Testis (tissue), 2 donors: ENCODE measurements at regions not wholly inside any gene's neighbourhood (a gene's known extent, or its start where the extent isn't known, plus 50 kb on each side); places are given as distances from the start of the nearest gene placed in this dataset.

Experiments used
- POLR2A ChIP-seq: fragments of 450-650 bp; IDR thresholded peaks from one replicate; pipeline ENCODE4 v1.6.1; 2017; ENCODE audit warnings: antibody characterized with exemption, mild to moderate bottlenecking, moderate library complexity
- TF ChIP-seq, protein P1 (sequence below), 3 experiments: fragments of 450-650 bp in 2 of 3; fragments of 200-600 bp in 1 of 3; sonication (generic) in 1 of 3; IDR thresholded peaks; one replicate each; pipeline ENCODE4 v1.5.1; 2016 to 2019; ENCODE audit warnings: antibody characterized with exemption in 3 of 3, mild to moderate bottlenecking in 2 of 3, moderate library complexity in 1 of 3

DNA sequence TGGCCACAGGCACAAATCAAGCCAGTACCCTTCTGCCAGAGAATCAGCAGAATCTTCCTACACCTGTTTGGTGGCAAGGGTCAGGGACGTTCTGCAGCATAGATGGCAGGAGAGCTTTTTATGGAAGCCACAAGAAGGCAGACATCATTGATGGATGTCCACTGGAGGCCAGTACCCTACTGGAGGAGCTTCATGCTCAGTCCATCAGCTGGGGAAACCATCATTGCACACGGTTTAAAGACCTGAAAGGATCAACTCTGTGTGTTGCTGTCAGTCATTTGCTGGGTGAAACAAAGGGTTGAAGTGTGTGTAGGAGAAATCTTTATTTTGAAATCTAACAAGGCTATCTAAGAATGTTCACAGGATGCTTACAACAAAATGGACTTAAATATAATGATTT, 158.9 kb upstream of the SASH1 start:
- TF ChIP-seq POLR2A: no peak
- TF ChIP-seq, protein P1, sequence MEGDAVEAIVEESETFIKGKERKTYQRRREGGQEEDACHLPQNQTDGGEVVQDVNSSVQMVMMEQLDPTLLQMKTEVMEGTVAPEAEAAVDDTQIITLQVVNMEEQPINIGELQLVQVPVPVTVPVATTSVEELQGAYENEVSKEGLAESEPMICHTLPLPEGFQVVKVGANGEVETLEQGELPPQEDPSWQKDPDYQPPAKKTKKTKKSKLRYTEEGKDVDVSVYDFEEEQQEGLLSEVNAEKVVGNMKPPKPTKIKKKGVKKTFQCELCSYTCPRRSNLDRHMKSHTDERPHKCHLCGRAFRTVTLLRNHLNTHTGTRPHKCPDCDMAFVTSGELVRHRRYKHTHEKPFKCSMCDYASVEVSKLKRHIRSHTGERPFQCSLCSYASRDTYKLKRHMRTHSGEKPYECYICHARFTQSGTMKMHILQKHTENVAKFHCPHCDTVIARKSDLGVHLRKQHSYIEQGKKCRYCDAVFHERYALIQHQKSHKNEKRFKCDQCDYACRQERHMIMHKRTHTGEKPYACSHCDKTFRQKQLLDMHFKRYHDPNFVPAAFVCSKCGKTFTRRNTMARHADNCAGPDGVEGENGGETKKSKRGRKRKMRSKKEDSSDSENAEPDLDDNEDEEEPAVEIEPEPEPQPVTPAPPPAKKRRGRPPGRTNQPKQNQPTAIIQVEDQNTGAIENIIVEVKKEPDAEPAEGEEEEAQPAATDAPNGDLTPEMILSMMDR (IDR thresholded peaks at IDR 0.05): no peak
